ENCODE measurements at regions not wholly inside any gene's neighbourhood (a gene's known extent, or its start where the extent isn't known, plus 50 kb on each side); places are given as distances from the start of the nearest gene placed in this dataset.

DNA sequence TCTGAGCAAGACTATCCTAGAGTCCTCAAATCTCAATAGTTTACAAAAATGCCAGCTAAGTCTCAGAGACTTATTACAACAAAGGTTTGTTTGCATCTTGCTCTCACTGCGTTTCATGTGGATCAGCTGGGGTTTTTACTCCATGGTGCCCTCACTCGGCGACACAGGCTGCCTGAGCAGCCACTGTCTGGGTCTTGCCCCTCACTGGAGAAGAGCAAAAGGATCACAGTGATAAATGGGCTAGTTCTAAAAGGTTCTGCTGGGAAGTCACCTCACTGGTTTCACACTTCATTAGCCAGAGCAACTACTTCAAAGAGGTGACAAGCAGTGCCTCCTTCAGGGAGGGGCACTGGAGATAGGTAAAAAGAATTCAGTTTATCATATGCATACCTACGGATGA is 392.0 kb downstream of the RPL10L start:
- DNase-seq = no peak

DNA sequence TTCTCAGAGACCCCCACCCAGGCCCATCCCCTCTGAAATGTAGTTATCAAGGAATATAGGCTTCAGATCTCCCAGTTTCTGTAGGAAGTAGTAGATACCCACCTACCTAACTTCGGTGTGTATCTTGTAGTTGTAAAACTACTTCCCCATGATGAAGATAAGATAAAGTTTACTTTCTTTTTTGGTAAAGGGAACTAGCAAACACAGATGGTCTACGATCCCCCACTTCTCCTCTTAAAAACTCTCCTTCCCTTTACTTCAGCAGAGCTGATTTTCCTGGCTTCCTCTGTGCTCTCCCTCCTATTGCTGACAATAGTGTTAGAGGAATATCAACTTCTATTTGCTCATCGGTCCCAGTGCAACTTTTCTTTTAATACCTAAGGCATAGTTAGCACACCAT is 395.2 kb downstream of the RPL10L start:
- no peak for DNase-seq

DNA sequence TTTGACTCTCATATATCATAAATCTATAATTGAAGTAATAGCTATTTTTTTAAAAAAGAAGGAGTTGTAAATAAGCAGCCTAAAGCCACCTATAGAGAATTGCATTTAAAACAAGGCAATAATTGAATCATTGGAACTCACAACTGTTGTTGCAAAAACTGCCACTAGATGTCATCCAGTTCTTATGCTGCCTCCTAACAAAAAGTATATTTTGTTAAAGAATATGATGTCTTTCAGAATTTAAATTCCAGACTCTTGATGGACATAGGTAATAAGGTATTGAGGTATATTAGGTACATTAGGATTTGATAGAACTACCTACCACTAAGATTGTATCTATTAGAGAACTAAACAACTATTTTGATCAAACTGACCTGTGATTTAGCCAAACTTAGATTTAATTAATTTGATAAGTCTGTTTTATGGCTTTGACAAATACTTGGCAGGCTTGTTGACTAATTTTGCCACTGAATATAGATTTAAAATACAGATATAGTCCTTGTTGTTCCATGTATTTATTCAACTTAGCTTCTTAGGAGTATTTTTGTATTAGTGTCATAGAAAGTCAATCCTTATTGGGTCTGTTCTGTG is 401.4 kb downstream of the RPL10L start:
- DNase-seq = peak; percentile 10

DNA sequence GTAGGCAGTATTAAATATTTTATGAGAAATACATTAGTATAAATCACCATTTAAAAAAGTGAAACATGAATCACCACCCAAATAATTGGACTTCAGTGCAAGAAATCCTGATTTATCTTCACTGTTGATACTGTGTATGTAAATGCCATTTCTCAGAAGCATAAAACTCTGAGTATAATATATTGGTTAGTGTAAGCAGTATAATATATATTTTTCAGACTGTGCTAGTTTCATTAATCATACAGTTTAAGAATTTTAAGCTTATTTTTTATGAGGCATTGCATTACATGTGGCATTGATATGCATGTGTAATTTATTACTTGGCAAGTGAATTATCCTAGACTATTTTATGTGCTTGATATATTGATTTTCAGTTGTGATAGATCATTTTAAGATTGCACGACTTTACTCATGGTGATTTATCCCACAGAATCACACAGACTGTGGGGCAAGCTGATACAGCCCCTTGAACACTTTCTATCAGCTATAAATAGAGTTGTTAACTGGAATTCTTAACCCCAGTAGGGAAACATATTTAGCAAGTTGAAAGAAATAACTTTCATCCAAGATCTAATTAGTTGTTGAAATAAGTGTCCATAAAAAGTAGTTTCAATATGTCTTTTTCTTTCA is 403.5 kb downstream of the RPL10L start:
- DNase-seq = no peak

DNA sequence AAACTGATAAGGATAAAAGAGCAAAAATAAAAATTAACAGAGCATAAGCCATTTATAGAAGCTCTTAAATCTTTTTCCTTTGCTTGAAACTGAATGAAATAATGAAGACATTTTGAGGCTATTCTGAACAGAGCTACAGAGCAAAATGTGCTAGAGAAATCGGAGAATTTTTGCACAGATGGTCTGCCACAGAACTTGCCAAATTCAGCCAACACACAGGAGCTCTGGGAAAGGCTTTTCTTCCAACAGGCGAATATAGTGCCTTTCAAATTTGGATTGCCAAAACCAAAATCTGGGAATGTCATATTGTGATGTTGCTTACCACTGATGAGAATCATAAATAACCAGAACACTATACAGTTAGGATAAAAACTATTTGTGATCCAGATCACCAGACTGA is 406.3 kb downstream of the RPL10L start:
- DNase-seq = no peak

DNA sequence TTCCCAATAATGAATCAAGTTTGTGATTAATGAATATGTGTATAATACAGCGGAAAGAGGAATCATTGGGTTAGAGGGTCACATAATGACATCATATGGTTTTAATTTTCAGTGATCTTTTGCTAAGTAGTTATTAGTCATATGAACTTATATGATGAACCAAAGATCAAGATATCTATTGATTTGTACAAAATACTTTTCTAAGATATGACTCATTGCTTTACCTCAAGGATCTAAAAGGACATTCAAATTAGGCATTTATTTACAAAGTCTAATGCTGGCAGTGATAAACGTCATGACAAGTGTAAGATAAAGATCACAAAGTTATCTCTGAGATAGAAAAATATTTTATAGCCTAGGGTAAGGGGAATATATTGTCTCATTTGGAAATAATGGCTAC is 417.8 kb downstream of the RPL10L start:
- no peak for DNase-seq

DNA sequence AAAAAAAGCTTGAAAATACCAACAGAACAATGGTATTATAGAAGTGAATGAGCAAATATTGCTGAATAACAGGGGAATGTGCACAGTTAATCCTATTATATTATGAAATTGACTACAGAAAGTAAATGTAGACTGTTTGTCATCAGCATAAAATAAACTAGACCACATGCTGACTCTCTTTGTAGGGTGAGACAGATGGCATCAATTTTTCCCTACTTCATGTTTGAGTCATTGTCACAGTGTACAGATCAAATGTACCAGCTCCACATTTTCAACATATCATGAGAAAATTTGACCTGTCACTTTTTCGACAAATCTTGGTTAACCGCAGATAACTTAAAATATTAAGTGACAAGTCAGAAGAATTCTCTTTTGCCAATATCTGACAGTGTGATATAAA is 421.0 kb downstream of the RPL10L start:
- DNase-seq = no peak

DNA sequence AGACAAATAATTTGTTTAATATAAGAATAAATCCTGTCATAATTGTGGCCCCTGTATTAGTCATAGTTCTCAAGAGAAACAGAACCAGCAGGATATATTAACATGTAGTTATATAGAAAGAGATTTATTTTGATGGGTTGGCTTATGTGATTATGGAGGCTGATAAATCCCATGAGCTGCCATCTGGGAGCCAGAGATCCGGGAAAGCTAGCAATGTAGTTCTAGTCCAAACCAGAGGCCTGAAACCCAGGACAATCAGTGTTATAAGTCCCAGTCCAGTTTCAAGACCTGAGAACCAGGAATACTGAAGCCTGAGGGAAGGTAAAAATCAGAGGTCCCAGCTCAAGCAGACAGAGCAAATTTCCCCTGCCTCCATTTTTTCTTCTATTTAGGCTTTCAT is 435.8 kb downstream of the RPL10L start:
- DNase-seq = no peak

DNA sequence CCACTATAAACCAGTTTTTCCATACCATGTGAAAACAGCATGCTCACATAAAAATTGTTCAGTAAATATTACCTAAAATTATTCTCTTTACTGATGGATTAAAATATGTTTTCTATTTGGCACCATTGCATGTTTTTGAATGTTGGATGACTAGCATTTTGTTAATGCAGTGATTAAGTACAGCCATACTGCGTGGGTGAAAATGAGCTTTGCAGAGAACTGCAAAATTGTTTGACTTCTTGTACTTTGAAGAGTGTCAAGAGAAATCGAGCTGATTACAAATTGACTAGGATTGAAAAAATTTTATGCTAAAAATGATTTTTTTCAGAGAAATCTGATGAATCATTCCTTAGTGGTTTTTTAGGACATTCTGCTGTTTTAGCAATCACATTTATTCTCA is 452.9 kb downstream of the RPL10L start:
- no peak for DNase-seq

DNA sequence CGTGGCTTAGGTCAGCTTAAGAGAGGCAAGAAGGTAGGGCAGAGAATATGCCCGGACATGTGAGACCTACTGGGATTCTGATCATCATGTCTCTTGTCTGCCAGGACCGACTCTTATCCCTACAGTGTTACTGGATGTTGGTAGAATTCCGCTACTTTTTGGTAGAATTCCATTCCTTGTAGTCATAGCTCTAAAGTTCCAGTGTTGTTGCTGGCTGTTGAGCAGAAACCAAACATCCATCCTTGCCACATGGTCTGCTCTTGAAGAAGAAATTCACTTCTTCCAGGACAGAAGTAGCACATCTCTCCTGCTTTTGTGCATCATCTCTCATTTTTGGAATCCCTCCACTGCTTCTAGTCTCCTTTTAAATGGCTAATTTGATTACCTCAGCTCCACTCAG is 453.7 kb downstream of the RPL10L start:
- DNase-seq = no peak

Measured in inflammatory macrophage treated with lipopolysaccharide for 4 hours (primary cell).